ENCODE measurements at regions not wholly inside any gene's neighbourhood (a gene's known extent, or its start where the extent isn't known, plus 50 kb on each side); places are given as distances from the start of the nearest gene placed in this dataset.

- TF ChIP-seq TCF4 (CRISPR knock-in tag; IDR thresholded peaks at IDR 0.05; ENCODE audit: borderline replicate concordance) (no peak), CSRNP3 (CRISPR knock-in tag; IDR thresholded peaks at IDR 0.05) (no peak), POU6F1 (CRISPR knock-in tag; IDR thresholded peaks at IDR 0.05; ENCODE audit: borderline replicate concordance, low read depth) (no peak), ARNTL (CRISPR knock-in tag; IDR thresholded peaks at IDR 0.05; ENCODE audit: borderline replicate concordance, low read depth) (no peak), CSDC2 (CRISPR knock-in tag; IDR thresholded peaks at IDR 0.05) (no peak), ZFP3 (CRISPR knock-in tag; IDR thresholded peaks at IDR 0.05) (no peak), ZFP30 (CRISPR knock-in tag; IDR thresholded peaks at IDR 0.05) (no peak), OSR1 (CRISPR knock-in tag; IDR thresholded peaks at IDR 0.05) (no peak), SNAI2 (CRISPR knock-in tag; IDR thresholded peaks at IDR 0.05) (no peak), BACH2 (CRISPR knock-in tag; IDR thresholded peaks at IDR 0.05; ENCODE audit: borderline replicate concordance) (no peak), ZNF8 (CRISPR knock-in tag; IDR thresholded peaks at IDR 0.05) (no peak), PPARA (CRISPR knock-in tag; IDR thresholded peaks at IDR 0.05; ENCODE audit: borderline replicate concordance) (no peak), CREB5 (CRISPR knock-in tag; IDR thresholded peaks at IDR 0.05; ENCODE audit: low read depth) (no peak), ZC3H10 (CRISPR knock-in tag; IDR thresholded peaks at IDR 0.05) (no peak), RARB (CRISPR knock-in tag; IDR thresholded peaks at IDR 0.05) (no peak), ISL1 (CRISPR knock-in tag; IDR thresholded peaks at IDR 0.05) (no peak), TSHZ2 (CRISPR knock-in tag; IDR thresholded peaks at IDR 0.05) (no peak)
- ATAC-seq, result no peak
Observed at GRCh38 chr5:67310169-67310568, 113.6 kb upstream of the CD180 start.

- no peak for ATAC-seq
- no peak for TF ChIP-seq ZC3H10 (CRISPR knock-in tag; IDR thresholded peaks at IDR 0.05)
Observed at GRCh38 chr5:67308988-67309688, 112.5 kb upstream of the CD180 start.

GRCh38 chr5:67306965-67307607 is 110.5 kb upstream of the CD180 start:
- ATAC-seq, result no peak
- no peak for TF ChIP-seq POU6F1 (CRISPR knock-in tag; IDR thresholded peaks at IDR 0.05; ENCODE audit: borderline replicate concordance, low read depth)
- TF ChIP-seq CSRNP3 (CRISPR knock-in tag; IDR thresholded peaks at IDR 0.05), result no peak
- TF ChIP-seq PATZ1 (CRISPR knock-in tag; IDR thresholded peaks at IDR 0.05; ENCODE audit: borderline replicate concordance), result no peak
- TF ChIP-seq ZNF70 (CRISPR knock-in tag; IDR thresholded peaks at IDR 0.05), result no peak
- no peak for TF ChIP-seq CREB5 (CRISPR knock-in tag; IDR thresholded peaks at IDR 0.05; ENCODE audit: low read depth)
- no peak for TF ChIP-seq BACH2 (CRISPR knock-in tag; IDR thresholded peaks at IDR 0.05; ENCODE audit: borderline replicate concordance)
- TF ChIP-seq PPARA (CRISPR knock-in tag; IDR thresholded peaks at IDR 0.05; ENCODE audit: borderline replicate concordance), result no peak

Data from SK-N-SH treated with all-trans-retinoic acid at 6 μM for 48 hours (cell line).